Tibial artery (tissue), 4 donors: ENCODE measurements at regions not wholly inside any gene's neighbourhood (a gene's known extent, or its start where the extent isn't known, plus 50 kb on each side); places are given as distances from the start of the nearest gene placed in this dataset.

Experiments used
- DNase-seq, 2 donors: peaks; one replicate each; pipeline ENCODE4 v3.0.0-alpha.2; 2019
- H3K27ac ChIP-seq, 2 donors: fragments of 200-600 bp; sonication (generic) in 1 of 2; 1 replicate in 1 of 2; 2 replicates in 1 of 2; pipeline ENCODE4 v1.5.1; 2018 to 2019; ENCODE audit warnings: mild to moderate bottlenecking in 1 of 2
- H3K27me3 ChIP-seq, 2 donors: fragments of 200-600 bp; sonication (generic) in 1 of 2; one replicate each; pipeline versions ENCODE4 v1.5.1 to v1.6.0; 2016 to 2019
- H3K36me3 ChIP-seq, 3 donors: fragments of 200-600 bp; sonication (generic) in 2 of 3; one replicate each; pipeline ENCODE4 v1.5.1; 2016 to 2019; ENCODE audit warnings: mild to moderate bottlenecking in 2 of 3
- H3K4me1 ChIP-seq, 4 donors: fragments of 200-600 bp; sonication (generic) in 2 of 4; 1 replicate in 3 of 4; 2 replicates in 1 of 4; pipeline ENCODE4 v1.5.1; 2016 to 2019
- H3K4me3 ChIP-seq, 2 donors: fragments of 200-600 bp; sonication (generic) in 1 of 2; 1 replicate in 1 of 2; 2 replicates in 1 of 2; pipeline ENCODE4 v1.5.1; 2018 to 2019; ENCODE audit warnings: mild to moderate bottlenecking in 2 of 2
- H3K9me3 ChIP-seq, 3 donors: fragments of 200-600 bp; sonication (generic) in 1 of 3; one replicate each; pipeline ENCODE4 v1.5.1; 2016 to 2019
- CTCF ChIP-seq, 2 experiments: fragments of 200-600 bp in 1 of 2; fragments of 450-650 bp in 1 of 2; IDR thresholded peaks; one replicate each; pipeline ENCODE4 v1.5.1; 2017 to 2019; ENCODE audit warnings: antibody characterized with exemption in 2 of 2, mild to moderate bottlenecking in 1 of 2, moderate library complexity in 1 of 2
- intact Hi-C: fragments of 100-400 bp; cut with DNase I; formaldehyde crosslinking; loops from one replicate; pipeline ENCODE4 v1.15.0; 2023; ENCODE audit warnings: low total_unique reads

- TF ChIP-seq CTCF (IDR thresholded peaks at IDR 0.05) = no peak
- no peak overlapping the region for H3K4me3 ChIP-seq
- no peak overlapping the region for H3K27ac ChIP-seq
- H3K36me3 ChIP-seq = no peaks in the 10 kb centered on the region
- H3K9me3 ChIP-seq = no peaks in the 10 kb centered on the region
- H3K27me3 ChIP-seq = no peaks in the 10 kb centered on the region
- DNase-seq = no peak
- intact Hi-C loops = no loop called here
- no peaks in the 10 kb centered on the region for H3K4me1 ChIP-seq
These were observed 548.2 kb upstream of the FAT1 start for GRCh38 chr4:187271848-187272247.

- intact Hi-C loops = no loop called here
- no peak overlapping the region for H3K4me3 ChIP-seq
- no peaks in the 10 kb centered on the region for H3K27me3 ChIP-seq
- no peak for TF ChIP-seq CTCF (IDR thresholded peaks at IDR 0.05)
- DNase-seq = no peak
- no peaks in the 10 kb centered on the region for H3K36me3 ChIP-seq
- no peak overlapping the region for H3K27ac ChIP-seq
- H3K4me1 ChIP-seq = no peaks in the 10 kb centered on the region
- H3K9me3 ChIP-seq = no peaks in the 10 kb centered on the region
These were observed 550.5 kb upstream of the FAT1 start for GRCh38 chr4:187274153-187274552.

- H3K27ac ChIP-seq = no peak overlapping the region
- no peak for TF ChIP-seq CTCF (IDR thresholded peaks at IDR 0.05)
- intact Hi-C loops = no loop called here
- H3K9me3 ChIP-seq = no peaks in the 10 kb centered on the region
- no peak for DNase-seq
- no peaks in the 10 kb centered on the region for H3K27me3 ChIP-seq
- H3K36me3 ChIP-seq = no peaks in the 10 kb centered on the region
- H3K4me1 ChIP-seq = no peaks in the 10 kb centered on the region
- H3K4me3 ChIP-seq = no peak overlapping the region
These were observed 553.2 kb upstream of the FAT1 start for GRCh38 chr4:187276736-187277408.

GRCh38 chr4:187283201-187283955 is 559.7 kb upstream of the FAT1 start:
- H3K4me1 ChIP-seq = peaks cover 0 to 14% (median 8%) of the 10 kb centered on the region in 4 donors
- intact Hi-C loops = no loop called here
- no peaks in the 10 kb centered on the region for H3K36me3 ChIP-seq
- no peak for DNase-seq
- no peaks in the 10 kb centered on the region for H3K9me3 ChIP-seq
- H3K27me3 ChIP-seq = no peaks in the 10 kb centered on the region
- no peak overlapping the region for H3K4me3 ChIP-seq
- H3K27ac ChIP-seq = no peak overlapping the region
- no peak for TF ChIP-seq CTCF (IDR thresholded peaks at IDR 0.05)

- no peak for DNase-seq
These were observed 562.9 kb upstream of the FAT1 start for GRCh38 chr4:187286525-187286924.

More at GRCh38 chr4:187286525-187286924, 562.9 kb upstream of the FAT1 start:
- Histone ChIP-seq H3K4me3 (no peak overlapping the region), H3K36me3 (no peaks in the 10 kb centered on the region), H3K9me3 (peaks cover 0 to 5% (median 0%) of the 10 kb centered on the region in 3 donors), H3K27ac (no peak overlapping the region), H3K4me1 (peaks cover 0 to 22% (median 8%) of the 10 kb centered on the region in 4 donors), H3K27me3 (no peaks in the 10 kb centered on the region)
- intact Hi-C loops = no loop called here
- TF ChIP-seq CTCF (IDR thresholded peaks at IDR 0.05) = no peak
